ENCODE measurements at regions not wholly inside any gene's neighbourhood (a gene's known extent, or its start where the extent isn't known, plus 50 kb on each side); places are given as distances from the start of the nearest gene placed in this dataset.
"Not testable (repeated sequence)": the region's sequence is repeated elsewhere in the genome, so short reads cannot be mapped to it uniquely, and the experiment has no call there.

DNA sequence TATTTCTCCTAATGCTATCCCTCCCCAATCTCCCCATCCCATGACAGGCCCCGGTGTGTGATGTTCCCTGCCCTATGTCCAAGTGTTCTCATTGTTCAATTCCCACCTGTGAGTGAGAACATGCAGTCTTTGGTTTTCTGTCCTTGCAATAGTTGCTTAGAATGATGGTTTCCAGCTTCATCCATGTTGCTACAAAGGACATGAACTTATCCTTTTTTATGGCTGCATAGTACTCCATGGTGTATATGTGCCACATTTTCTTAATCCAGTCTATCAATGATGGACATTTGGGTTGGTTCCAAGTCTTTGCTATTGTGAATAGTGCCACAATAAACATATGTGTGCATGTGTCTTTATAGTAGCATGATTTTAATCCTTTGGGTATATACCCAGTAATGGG, 51.3 kb upstream of the RIOK2 start:
- DNase-seq: not testable (repeated sequence)

DNA sequence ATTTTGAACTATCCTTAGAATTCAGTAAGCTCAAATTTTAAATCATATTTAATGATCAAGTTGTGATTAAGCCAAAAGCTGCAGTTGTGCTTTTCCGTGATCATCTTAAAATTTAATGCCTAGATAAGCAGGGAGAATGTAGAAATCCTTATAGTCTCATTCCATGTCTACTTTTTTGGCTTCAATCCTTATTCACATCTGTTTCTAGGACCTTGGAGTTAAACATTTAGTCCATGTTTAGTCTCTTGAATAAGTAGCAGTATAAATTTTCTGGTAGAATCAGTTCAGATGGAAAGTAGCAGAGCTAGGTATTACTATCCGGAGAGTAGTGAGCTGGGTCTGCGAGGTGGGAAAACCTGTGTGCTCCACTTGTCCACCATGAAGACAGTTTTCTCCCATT, 59.3 kb upstream of the RIOK2 start:
- no peak for DNase-seq

DNA sequence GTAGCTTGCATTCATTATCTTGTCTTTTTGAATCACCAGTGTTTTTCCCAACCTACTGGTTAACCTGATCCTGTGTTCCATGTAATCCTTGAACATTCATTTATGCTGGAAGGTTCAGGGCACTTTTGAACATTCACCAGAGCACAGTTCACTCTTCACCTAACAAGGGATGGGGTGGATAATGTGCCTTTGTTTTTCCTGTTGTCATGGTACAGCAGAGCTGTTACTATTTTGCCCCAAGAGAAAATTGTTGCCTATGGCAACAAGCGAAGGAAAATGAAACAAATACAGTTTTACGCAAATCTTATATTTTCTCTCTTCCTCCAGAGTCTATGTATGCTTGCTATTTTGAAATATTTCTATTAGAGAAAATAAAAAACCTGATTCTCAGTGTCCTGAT, 60.3 kb upstream of the RIOK2 start:
- DNase-seq: no peak

DNA sequence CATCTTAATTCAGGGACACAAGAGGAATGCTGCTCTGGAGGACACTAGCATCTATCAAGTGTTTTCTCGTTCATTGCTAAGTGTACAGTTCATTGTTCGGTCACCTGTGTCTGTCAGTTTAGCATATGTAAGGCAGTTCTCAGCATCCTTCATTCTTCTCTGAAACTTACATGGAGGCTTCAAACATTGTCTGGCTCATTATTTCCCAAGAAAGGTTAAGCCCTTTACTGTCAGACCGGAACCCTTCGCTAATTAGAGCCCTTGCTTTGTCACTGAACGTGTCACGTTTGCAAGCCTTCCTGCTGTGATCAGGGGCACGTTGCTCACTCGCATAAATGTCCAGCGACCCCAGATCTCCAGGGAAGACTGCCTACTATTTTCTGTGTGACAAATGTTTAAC, 62.3 kb upstream of the RIOK2 start:
- DNase-seq: no peak

DNA sequence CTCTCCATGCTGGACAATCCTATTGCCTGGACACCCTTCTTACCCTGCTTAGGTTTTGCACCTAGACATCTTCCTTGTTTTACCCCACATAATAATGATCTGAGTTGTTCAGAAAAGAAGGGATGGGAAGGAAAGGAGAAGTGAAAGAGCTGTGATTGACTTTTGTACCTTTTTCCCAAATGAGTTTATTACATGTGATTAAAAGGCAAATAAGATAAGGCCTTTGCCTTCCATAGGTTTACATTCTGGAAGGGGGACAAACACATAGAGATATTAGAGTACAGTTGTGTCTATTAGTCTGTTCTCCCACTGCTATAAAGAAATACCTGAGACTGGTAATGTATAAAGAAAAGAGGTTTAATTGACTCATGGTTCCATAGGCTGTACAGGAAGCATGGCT, 67.1 kb upstream of the RIOK2 start:
- DNase-seq: no peak

DNA sequence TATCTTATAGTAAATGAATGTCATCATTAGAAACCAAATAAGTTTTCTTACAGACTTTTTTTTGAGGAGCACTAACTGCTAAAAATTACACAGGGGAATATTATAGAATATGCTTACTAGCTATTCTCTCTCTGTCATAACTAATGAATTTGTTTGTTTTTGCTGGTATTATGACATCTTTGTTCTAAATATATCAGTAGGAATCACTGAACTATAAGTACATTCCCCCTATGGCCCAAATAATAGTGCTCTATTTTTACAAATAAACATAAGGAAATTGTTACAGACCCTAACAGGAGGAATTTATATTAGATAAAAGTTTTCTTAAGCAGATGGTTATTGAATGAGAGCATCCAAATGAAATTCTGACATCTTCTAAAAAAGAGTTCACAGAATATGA, 83.0 kb upstream of the RIOK2 start:
- DNase-seq: no peak

DNA sequence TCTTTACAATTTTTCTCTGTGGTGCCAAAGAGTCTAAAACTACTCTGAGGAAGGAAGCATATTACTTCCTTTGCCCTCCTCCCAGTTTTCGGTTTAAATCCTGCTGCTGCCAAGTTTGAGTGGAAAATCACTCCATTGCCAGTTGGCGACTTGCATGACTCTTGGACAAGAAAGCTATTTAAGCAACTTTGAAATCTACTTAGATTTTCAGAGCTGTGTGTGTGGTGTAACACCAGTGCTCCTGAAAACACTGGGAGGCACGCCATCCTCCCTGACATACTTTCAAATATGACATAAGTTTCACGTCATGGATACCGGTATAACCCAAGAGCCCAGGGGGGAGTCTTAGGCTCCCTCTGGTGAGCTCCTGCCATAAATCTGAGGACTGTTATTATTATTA, 83.5 kb upstream of the RIOK2 start:
- DNase-seq: no peak

DNA sequence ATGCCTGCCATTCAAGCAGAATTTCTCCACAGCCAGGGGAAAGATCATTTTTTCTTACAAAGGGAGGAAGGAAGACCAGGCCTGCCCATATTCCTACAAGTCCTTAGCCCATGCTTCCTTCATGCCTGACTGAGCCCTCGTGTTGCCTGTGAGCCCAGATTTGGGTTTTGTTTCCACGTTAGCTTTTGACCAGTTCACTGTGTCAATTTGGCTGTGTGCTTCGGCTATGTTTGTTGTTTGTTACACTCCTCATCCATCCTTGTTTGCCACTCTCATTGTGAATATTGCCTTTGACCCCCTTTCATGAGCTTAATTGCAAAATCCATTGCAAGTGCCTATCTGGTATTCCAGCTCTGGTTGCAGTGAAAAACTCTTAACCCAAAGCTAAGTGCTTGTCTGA, 84.7 kb upstream of the RIOK2 start:
- no peak for DNase-seq

DNA sequence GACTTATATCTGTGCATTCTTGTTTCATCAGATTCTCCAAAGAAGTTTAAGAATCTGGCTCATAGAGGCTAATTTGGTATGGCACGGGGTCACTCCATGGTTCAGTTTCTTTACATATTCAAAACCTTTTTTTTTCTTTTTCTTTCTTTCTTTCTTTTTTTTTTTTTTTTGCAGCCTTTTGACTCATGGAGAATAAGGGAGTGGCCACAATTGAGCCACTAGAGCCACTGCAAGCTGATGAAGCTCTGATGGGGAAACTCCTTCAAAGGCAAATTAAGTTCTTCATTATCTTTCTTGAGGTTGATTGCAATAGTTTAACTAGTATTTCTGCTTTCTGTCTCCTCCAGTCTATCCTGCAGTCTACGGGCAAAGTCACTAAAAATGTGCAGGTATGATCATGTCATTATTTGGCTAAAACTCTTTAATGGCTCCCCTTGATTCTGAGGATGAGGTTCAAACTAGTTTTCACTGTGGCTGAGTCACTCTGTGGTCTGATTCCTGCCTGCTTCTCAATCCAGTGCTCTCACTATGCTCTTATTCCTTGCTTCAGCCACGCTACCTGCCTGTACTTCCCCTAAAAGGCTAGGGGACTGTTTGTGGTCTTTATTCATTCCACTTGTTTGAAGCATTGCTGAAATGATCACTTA, 93.5 kb upstream of the RIOK2 start:
- no peak for DNase-seq

DNA sequence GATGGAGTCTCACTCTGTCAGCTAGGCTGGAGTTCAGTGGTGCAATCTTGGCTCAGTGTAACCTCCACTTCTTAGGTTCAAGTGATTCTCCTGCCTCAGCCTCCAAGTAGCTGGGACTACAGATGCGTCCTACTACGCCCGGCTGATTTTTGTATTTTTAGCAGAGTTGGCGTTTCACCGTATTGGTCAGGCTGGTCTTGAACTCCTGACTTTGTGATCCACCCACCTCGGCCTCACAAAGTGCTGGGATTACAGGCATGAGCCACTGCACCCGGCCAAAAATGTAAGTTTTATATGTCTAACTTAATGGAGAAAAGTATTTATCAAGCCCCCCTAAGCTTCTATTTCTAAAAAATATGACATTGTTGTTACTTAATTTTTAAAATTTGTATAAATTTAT, 98.2 kb upstream of the RIOK2 start:
- DNase-seq: no peak

DNA sequence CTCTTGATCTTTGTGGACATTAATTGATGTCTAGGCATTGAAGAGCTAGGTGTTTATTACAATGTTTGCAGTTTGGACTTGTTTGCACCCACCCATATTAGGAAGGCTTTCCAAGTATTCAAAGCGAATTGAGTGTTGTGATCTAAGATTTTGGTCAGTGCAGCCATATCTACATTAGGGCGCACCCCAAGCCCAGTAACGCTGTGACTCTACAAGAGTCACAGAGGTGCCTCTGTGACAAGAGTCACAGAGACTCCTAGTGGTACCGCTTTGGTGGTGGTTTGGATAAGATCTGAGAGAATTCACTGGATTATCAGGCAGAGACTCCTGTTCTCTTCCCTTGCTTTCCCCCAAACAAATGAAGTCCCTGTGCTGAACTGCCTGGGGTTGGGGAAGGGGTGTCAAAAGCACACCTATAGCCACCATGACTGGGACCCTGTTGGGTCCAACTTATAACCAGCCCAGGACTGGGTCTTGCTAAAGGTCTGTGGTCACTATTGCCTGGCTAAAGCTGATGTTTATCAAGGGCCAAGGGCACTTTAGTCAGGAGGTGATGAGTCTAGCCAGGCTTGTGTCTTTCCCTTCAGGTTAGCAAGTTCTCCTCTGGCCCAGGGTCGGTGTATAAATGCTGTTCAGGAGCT, 114.1 kb upstream of the RIOK2 start:
- peak; percentile 11 for DNase-seq

DNA sequence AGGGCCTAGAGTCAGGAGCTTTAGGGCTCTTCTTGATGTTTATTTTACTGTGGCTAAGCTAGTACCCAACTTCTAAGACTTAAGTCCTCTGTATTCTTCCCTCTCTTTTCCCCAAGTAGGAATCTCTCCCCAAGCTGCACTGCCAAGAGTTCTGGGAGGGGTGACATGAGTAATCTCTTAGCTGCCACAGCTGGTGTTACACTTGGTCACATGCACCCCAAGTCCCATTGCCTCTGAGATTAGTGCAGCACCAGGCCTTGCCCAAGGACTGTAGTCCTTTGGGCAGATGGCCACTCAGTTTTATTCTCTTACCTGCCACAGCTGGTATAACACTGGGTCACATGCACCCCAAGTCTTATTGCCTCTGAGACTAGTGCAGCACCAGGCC, 114.7 kb upstream of the RIOK2 start:
- no peak for DNase-seq

DNA sequence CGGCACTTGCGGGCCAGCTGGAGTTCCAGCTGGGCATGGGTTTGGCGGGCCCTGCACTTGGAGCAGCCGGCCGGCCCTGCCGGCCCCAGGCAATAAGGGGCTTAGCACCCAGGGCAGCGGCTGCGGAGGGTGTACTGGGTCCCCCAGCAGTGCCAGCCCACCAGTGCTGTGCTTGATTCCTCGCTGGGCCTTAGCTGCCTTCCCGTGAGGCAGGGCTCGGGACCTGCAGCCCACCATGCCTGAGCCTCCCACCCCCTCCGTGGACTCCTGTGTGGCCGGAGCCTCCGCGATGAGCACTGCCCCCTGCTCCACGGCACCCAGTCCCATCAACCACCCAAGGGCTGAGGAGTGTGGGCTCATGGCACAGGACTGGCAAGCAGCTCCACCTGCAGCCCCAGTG, 118.1 kb upstream of the RIOK2 start:
- not testable (repeated sequence) for DNase-seq

DNA sequence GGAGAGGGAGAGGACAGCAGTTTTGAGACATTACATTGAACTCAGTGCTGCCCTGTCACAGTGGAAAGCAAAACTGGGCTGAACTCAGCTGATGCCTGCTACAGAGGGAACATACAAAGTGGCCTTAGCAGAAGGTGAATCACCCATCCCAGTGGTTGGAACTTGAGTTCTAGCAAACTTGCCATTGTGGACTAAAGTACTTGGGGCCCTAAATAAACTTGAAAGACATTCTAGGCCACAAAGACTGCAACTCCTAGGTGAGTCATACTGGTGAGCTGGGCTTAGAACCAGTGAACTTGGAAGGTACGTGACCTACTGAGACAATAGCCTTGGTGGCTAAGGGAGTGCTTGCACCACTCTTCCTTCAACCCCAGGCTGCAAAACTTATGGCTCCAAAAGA, 155.7 kb upstream of the RIOK2 start:
- no peak for DNase-seq

DNA sequence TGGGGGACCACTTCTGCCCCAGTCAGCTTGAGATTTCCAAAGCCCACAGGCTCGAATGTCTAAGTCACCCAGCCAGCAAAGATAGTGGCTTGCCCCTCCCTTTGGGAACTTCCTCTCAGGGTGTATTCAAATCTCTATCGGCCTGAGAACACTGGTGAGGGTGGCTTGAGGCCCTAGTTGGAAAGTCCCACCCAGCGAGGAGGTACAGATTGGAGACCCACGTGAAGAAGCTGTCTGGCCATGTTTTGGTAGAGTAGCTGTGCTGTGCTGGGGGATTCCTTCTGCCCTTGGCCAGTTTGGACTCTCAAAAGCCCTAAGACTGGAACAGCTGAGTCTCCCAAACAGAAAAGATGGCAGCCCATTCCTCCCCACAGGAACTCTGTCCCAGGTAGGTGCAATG, 172.7 kb upstream of the RIOK2 start:
- DNase-seq: no peak

DNA sequence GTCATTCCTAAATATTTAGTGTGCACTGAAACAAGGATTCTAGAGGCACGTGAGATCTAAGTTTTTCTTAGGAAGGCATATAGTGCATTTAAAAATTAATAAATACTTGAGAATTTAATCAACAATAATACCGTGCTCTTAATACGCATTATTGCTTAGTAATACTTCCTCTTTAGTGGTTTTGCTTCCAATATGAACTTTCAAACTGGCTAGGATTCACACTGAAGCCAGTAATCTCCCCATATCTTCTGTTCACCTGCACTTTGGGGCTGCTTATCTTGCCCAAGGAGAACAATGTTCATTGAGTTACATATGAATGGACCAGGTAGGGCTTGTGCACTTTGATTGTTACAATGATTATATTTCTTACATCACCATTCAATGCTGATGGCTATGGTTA, 180.5 kb upstream of the RIOK2 start:
- no peak for DNase-seq

DNA sequence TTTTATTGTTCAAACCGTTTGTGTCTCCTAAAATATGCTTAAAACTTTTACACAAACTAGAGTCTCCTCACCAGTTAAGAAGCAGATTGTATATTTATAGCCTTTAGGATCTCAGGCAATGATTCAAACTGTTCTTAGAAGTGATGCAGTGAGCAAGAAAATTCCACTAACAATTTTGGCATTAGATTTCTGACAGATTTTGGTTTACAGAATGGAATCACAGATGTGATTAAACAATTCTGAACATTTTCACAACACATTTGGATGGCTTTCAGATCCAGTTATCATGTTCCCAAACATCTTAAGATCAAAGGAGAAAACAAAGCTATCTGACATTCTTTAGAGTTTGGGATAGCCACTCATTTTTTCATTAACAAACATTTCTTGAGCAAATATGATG, 181.7 kb upstream of the RIOK2 start:
- no peak for DNase-seq

DNA sequence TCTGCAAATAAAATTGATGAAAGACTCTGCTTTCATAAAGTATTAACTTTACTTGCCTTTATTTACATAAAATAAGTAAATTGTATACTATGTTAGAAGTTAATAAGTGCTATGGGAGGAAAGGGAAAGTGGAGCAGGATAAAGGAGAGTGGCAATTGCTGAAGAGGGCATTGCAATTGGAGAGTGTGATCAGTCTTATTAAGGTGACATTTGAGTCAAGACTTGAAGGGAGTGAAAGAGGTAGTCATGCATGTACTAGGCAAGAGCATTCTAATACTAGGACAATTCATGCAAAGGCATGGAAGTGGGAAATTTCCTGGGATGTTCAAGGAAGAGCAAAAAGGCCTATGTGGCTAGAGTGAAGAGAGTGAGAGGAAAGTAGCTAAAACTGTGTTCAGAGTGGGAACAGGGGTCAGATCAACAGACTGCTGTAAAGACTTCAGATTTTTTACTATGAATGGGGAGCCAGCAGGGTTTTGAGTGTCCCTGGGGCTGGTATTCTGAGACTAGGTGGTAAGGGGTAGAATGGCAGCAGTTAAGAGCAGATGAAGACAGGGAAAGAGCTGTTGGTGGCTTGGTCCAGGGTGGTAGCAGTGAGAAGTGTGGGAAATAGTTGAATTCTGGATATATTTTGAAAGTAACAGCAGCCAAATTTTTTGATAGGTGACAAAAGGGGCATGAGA, 182.3 kb upstream of the RIOK2 start:
- no peak for DNase-seq

DNA sequence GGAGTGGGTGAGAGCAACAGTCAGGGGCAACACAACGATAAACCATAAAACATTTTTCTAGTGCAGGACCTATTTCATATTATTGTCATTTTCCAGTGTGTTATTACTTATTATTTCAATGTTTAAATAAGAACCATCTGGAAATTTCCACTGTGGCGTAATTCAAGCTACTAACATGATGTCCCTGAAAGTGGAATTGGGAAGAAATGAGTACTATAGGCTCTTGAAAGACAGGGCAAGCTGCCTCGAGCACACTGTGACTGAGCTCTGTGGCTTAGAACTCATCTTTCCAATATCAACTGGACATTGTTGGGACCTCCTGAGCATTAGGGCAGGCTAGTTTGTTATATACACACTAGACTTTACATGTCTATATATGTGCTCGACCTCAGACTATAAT, 182.9 kb upstream of the RIOK2 start:
- no peak for DNase-seq

DNA sequence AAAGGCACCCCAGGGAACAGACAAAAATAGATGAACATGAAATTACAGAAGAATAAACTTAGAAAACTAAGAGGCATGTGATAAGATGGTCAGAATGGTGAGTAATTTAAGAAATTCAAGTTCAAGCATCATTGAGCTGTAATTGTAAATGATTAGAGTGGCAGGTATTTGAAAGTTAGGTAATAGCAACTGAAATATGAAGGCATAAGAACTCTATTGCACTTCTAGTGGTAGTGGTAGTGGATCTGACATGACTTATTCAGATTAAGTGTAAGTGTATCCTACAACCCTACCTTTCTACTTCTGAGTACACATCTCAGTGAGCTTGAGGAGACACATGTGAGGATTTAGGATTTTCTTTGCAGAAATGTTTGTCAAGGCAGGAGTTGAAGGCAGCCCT, 192.9 kb upstream of the RIOK2 start:
- no peak for DNase-seq

DNA sequence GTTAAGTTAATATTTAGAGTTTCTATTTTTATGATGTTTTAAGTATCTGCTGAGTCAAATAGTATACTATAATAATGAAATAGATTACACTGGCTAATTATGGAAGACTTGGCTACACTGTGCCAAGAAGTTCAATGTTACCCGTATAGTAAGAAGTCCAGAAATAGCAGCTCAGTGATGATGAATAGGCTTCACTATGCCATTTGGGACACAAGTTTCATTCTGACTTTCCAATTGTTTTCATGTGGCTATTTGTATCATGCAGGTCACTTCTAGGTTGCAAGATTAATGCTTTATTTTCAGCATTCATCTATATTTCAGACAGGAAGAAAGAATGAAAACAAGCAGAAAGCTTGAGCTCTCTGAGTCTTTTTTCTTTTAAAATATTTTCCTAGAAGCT, 194.5 kb upstream of the RIOK2 start:
- DNase-seq: no peak

DNA sequence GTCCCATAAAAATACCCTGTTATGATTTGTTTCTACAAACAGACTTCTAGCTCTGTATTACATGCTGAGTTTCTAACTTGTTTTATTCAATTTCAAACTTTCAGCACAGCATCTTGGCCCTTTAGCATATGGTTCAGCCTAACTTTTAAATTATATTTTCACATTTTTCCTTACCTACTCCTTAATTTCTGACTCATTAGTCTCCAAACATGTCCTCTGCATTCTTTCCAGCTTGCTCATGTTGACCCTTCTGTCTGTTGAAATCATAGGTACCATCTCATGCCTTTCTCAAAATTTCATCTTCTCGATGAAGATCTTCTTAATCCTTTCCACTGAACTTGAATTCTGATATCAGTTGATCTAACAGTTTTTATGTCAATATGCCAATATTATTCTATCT, 200.9 kb upstream of the RIOK2 start:
- no peak for DNase-seq

DNA sequence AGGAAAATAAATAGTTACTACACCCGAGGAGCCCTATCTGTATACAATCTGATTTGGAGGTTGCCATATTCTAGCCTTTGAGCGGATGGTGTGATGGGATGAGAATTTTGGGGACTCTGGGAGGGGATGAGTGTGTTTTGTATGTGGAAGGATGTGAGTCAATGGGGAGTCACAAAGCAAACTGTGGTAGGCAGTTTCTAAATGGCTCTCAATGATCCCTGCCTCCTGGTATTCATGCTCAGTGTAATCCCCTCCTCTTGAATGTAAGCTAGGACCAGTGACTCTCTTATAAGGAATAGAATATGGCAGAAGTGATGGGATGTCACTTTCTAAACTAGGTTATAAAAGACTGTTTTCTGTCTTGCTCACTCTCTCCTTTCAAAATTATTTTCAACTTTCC, 205.7 kb upstream of the RIOK2 start:
- no peak for DNase-seq

DNA sequence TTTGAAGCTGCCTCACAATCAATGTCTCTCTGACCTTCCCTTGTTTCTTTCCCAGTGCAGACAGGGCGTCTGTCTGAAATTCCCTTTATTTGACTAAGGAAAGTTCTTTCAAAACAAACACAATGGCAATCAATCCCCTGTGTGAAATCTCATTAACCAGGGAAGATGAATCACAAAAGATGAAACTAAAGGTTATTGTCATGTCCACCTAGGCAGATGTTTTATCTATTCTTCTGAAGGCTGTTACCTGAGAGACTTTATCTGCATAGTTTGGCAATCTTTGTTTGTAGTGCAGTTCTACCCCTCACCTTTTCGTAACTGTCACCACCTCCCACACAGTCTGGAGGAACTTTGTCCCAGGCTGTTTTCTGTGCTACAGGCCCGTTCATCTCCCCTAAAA, 217.5 kb upstream of the RIOK2 start:
- no peak for DNase-seq

DNA sequence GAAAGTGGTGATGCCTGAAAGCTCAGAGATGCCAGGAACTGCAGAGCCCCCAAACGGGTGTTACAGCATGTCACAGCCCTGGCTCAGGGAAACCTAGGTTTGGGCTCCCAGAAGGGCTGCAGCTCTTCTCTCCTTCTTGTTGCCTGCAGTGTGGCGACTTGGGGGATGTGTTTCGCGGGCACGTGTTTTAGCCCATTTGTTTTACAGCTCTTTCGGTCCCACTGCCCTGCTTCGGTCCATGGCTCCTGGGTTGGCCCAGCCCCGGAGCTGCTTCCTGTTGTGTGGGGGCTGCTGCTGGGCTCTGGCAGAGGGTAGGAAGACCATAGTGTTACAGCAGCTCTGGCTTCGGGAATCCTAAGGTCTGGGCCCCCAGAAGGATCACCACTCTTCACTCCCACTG, 222.9 kb upstream of the RIOK2 start:
- DNase-seq: no peak
